CMK (cell line): ENCODE measurements at regions not wholly inside any gene's neighbourhood (a gene's known extent, or its start where the extent isn't known, plus 50 kb on each side); places are given as distances from the start of the nearest gene placed in this dataset.
"Not testable (repeated sequence)": the region's sequence is repeated elsewhere in the genome, so short reads cannot be mapped to it uniquely, and the experiment has no call there.

Experiments
- DNase-seq: peaks from one replicate; pipeline ENCODE4 v3.0.0-alpha.2; 2010; ENCODE audit warnings: low read depth

DNA sequence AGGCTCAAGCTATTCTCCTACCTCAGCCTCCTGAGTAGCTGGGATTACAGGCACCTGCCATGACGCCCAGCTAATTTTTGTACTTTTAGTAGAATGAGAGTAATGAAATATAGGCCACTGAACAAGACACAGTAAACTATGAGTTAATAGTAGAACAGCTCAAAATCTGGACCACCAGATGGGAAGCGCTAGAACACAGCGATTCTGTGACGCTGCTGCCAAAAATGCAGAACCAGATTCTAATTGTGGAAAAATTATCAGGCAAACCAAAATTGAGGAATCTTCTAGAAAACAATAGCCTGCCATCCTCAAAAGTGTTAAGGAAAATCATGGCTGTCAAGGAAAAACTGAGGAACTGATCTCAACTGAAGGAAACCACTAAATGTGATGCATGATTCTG lies 111.4 kb upstream of the TIAM1 start:
- DNase-seq, result no peak

DNA sequence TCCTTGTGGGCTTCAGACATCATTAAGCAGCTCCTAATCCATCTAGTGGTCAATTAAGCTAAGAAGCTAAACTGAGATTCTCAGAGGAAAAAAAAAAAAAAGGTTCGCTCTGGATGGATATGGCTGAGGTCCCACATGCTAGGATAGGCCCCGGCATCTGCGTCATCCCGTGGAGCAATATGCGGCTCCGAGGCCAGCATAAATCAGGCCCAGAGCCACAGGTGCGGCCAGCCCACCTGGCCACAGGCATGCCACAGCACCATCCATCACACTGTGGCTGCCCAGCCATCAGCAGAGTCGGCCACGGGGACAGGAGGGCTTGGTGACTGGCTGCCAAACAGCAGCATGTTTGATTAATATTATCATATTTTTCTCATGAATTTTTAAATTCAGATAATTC lies 106.9 kb upstream of the TIAM1 start:
- no peak for DNase-seq

DNA sequence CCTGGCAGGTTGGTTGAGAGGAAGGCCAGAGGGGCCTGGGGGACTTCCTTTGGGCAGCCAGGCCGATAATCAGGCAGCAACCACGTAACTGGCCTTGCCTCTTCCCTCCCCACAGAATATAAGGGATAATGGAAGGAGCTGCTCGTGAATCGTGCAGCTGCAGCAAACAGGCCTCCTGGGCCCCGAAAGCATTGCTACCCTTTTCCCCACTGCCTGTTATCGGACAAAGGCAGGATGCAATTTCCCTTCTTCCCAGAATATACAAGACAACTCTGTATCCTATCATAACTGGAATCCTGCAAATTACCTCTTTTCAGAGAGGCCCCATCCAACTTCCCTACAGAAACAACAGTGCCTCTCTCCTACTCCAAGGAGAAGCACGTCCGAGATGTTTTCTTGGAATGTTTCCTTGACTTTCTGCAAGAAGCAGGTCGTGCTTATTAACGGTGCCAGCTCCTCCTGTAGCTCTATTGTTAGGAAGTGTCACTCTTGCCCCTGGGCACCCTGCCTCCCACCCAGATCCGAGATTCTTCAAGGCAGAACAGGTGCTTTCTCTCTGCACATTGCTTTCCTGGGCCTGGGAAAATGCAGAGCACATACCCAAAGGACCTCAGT lies 106.0 kb upstream of the TIAM1 start:
- no peak for DNase-seq

DNA sequence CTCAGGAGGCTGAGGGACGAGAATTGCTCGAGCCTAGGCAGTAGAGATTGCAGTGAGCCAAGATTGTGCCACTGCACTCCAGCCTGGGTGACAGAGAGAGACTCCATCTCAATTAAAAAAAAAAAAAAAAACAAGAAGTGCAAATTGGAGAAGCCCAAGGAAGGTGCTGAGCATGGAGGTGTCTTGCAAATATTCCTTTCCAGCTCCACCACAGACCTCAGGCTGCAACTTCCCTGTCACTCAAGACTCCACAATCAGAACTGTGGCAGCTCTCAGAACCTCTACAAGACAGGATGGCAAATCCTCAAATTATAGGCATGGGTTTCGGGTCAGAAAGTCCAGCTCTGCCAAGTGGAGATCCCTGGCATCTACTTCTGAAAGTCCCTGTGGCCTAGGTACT lies 104.4 kb upstream of the TIAM1 start:
- DNase-seq, result no peak

DNA sequence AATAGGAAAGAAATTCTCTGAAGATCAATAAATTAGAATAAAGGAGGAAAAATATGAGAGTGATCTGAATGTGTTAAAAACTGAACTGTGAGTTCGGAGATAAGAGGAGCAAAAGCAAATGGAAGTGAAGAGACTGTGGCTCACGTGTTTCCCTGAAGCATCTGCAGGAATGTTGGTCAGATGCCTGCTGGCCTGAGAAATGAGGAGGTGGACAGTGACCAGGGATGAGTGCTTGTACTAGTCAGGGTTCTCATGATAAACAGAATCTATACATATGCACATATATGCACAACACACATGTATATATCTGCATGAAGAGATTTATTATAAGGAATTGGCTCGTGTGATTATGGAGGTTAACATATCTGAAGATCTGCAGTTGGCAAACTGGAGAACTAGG lies 103.4 kb upstream of the TIAM1 start:
- no peak for DNase-seq

DNA sequence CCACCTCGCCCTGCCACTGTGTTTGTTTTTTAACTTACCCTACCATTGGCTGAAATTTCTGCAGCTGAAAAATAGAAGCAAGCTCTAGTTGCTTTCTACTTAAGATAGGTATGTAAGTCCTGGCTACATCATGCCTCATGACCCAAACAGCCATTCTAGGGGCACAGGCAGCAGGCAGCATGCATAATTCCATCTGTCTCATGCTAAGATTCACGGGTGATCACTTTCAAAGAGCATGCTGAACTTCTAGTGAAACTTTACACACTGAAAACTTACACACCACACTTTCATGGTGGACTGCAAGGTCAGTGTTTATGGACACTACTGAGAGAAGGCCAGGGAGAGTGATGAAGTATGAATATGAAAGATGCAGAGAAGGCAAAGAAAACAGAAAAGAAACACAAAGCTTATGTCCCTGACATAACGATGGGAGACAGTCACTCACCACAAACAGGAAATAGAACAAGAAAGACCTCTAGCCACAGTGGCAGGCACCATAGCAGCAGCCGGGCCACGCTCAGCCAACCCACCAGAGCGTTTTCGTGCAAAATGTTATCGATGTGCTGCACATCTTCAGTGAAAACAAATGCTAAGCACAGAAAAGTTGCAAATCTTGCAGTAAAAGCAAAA lies 102.3 kb upstream of the TIAM1 start:
- DNase-seq, result no peak

DNA sequence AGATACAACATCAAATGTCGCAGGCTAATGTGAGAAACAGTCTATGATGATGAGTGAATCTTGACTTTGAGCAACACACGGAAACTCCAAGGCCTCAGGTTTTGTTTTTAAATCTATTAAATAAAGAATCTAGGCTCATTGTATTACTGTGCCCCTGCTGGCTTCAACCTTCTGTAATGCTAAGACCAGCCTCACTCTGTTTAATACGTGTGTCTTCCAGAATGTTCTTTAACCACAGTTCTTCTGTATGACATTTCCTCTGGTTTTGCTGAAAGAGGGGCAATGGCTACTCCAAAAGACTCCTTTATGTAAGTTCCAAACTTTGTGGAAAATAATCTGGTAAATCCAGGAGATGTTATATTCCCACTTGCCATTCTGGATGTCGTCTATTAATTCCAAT lies 101.1 kb upstream of the TIAM1 start:
- no peak for DNase-seq

DNA sequence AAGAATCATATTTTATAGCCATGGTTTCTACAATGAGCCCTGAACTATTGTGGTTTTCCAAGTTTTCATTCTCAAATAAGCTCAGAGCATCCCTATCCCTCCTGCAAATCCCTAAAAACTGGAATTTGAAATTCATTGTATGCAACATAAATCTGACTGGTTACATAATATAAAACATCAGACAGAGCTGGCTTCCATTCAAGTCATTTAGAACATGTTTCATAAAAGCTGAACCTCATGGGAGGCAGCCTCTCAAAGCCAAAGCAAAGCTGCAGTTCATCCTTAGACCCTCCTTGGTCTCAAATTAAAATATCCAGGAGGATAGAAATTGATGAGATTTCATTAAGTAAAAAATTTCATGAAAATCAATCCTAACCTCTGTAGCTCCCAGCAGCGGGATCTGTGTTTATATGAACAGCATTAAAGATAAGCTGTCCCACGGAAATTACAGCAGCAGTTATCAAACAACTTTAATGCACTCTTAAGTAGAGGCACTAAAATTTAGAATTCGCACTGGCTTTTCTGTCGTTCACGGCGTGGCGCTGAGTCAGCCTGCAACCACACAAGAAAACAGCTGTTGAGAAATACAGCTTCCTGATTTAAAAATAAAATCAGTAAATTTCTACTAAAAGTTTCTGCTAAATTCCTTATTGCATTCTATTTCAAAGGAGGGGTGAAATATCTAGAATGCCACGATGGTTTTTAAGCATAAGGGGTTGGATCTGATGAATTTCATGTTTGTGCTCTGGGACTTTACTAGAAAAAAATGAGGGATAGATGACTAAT lies 99.9 kb upstream of the TIAM1 start:
- no peak for DNase-seq

DNA sequence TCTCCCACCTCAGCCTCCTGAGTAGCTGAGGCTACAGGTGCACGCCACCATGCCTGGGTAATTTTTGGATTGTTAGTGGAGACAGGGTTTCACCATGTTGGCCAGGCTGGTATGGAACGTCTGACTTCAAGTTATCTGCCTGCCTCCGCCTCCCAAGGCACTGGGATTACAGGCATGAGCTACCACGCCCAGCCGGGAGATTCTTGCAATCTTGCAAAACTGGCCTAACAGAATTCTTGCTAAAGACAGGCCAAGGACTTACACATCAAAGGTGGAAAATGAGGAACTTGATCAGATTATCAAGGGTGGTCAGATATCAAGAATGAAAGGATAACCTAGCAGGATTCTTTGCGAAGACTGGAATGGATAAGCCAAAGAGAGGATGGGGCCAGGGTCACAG lies 98.3 kb upstream of the TIAM1 start:
- DNase-seq, result no peak

DNA sequence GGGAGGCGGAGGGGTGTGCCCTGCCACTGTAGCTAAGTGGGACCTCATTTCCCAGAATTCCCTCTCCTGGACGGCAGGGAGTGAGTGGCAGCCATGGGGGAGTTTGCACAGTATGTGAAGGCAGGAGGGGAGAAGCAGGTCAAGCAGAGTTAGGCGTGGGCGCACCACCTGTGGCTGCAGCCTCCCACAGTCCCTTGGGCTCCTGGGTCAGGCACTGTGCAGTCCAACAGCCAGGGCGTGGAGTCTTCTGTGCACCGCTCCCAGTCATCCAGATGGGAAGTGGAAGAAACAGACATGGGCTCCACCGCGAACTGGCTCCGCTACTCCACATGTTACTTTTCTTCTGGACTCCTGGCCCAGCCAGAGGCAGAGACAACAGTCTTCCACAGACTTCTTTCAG lies 85.4 kb upstream of the TIAM1 start:
- no peak for DNase-seq

DNA sequence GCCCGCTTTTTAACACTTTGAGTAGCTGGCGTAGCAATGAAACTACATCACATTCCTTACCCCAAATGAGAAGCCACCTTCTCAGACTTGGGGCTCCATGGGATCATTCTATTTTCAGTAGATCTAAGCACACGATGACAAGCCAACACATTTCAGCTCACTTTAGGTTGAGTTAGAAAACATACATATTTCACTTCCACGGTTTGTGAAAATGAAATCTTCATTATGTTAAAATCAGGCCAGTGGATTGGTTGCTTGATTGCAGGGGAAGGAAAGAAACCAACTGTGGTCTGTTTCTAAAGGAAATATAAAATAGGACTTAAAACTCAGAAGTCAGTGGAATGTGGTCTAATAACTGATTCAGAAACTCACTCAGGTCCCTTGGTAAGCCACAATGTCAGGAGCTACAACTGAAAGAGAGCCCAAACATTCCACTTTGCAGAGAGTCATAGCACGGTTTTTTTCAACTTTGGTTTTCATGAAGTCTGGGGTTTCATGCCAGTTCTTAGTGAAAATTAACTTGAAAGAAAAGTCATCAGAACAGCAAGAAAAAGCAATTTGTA lies 82.3 kb upstream of the TIAM1 start:
- no peak for DNase-seq

DNA sequence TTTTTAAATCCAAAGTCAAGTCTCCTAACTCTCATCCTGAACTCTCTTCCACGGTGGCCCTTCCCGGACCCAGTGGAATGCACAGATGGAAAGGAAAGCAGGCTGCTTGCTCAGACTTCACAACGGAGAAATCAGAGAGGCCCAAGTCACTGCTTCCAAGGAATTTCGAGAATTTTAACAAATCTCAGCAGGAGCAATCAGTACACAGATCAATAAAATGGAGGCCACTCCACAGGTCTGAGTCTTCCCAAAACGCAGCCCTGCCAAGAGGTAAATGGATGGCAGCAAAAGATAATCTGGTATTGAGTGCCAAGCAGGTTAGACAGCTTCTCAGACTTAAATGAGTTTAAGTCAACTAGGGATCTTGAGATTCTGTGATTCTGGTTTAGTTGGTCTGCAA lies 81.1 kb upstream of the TIAM1 start:
- DNase-seq, result no peak

DNA sequence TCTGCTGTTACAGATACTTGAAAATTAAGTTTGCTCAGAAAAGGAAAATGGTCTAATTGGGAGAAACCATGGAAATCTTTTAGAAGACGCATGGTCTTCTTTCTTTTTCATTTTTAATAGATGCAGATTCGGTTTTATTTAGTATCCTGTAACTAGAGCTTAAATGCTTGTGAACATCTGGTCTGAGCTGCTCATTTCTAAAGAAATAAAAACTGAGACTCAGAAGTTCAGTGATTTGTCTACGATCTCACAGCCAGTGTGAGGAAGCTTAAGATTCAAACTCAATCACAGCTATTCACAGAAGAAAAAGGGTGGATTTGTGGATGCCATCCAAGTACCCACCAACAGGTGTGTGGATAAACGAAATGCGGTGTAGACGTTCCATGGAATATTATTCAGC lies 80.0 kb upstream of the TIAM1 start:
- DNase-seq, result no peak

DNA sequence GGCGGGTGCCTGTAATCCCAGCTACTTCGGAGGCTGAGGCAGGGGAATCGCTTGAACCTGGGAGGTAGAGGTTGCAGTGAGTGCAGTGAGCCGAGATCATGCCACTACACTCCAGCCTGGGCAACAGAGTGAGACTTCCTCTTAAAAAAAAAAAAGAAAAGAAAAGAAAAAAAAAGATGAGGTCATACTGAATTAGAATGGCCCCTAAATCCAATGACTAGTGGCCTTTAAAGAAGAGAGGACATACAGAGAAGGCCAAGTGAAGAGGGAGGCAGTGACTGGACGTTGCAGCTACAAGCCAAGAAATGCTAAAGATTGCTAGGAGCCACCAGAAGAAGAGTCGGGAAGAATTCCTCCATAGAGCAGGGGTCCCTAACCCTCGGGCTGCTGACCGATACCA lies 76.9 kb upstream of the TIAM1 start:
- no peak for DNase-seq

DNA sequence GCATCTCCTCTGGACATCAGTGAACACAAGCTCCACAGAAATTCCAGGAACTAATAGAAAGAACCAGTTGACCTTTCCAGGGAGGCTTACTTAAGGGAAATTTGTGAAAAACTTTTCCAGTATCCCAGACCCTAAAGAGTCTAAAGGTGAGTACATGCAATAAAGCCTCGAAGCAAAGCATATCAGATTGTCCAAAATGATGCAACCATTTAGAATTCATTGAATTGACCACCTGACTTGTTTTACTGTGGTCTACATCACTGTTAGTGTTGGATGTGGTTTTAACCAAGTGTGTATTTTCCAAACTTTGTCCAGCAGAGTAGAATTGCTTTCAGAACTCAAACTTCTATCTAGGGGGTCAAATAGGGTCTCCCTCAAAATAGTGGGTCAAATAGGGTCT lies 76.3 kb upstream of the TIAM1 start:
- DNase-seq, result no peak

DNA sequence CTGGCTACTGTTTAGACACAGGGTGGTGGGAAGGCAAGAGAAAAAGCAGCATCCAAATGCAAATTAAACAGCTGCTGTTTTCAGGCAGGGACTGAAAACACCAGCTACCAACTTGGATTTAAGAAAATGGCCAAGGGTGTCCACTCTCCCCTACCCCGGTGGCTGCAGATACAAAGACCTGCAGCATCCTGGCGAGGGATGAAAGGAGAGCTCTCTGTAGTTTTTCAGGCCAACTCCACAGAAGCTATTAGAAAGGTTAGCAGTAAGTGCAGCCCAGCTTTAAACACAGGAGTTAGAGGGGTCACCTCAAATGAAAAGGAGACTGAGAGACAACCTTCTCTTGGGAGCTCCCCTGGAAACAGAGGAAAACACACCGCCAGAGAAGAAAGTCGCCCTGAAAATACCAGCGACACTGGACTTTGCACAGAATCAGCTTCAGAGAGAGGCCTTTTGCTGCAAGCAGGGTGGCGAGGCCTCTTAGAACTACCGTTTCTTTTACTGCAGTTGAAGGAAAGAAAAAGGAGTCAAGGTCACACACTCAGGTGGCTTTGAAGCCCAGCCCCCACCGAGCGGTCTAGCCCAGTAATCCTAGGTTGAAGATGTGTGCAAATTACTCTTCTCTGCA lies 74.4 kb upstream of the TIAM1 start:
- no peak for DNase-seq

DNA sequence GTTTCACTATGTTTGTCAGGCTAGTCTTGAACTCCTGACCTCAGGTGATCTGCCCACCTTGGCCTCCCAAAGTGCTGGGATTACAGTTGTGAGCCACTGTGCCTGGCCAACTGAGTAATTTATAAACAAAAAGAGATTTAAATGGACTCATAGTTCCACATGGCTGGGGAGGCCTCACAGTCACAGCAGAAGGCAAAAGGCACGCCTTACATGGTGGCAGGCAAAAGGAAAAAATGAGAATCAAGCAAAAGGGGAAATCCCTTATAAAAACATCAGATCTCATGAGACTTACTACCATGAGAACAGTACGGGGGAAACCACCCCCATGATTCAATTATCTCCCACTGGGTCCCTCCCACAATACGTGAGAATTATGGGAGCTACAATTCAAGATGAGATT lies 73.2 kb upstream of the TIAM1 start:
- DNase-seq, result not testable (repeated sequence)

DNA sequence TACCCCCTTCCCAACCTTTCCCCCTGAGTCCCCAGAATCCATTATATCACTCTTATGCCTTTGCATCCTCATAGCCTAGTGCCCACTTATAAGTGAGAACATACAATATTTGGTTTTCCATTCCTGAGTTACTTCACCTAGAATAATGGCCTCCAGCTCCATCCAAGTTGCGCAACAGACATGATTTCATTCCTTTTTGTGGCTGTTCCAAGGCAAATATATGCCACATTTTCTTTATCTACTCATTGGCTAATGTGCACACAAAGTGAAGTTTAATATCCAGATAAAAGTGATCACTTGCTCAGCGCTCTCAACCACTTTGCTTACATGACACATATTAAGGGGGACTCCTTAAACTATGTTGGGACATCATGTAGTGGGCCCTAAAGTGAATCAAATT lies 72.4 kb upstream of the TIAM1 start:
- DNase-seq, result no peak

DNA sequence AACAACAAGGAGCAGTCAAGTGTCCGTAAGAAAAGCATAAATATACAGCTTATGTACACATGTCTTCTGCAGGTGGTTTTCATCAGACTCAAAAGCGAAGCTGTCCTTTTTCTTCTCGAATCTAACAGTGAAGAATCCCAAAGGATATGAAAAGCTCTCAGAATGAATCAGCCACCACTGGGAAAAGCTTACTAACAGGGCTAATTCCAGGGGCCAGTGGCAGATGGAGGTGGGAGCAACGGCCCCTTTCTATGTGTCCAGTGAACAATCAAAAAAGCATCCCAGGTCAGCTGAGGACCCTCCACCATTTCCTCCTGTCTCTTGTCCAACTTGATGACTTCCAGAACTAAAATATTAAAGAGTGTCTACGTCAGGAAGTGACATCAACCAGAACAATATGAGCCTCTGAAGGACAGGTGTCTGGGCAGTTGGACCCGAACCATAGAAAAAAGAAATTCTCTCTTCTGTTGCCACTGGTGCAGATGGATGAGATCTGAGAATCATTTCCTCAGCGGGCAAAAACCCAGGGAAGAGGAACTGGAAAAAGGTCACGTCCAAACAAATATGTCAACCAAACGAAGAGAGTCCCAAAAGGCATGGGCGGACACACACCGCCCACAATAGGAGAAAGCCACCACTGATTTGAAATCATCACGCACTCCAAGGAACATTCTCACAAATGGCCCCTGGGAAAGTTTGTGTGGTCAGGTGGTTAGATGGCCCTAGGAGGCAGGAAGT lies 70.4 kb upstream of the TIAM1 start:
- DNase-seq, result no peak

DNA sequence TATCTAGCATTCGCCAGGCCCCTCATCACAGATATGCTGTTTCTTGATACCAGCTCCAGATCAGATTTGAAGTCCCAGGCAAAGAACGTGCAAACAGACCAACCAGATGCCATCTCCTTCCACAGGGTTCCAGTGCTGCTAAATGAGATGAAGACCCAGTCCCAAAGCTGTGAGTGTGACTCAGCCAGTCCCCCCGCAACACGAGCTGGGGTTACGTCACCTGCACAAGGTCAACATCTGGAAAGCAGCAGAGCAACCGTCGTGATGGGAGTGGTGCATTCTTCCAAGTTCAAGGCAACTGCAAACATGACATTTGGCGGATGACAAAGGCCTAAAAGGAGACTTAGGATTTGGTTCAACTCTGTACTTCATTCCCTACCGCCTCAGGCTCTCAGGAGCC lies 69.6 kb upstream of the TIAM1 start:
- no peak for DNase-seq

DNA sequence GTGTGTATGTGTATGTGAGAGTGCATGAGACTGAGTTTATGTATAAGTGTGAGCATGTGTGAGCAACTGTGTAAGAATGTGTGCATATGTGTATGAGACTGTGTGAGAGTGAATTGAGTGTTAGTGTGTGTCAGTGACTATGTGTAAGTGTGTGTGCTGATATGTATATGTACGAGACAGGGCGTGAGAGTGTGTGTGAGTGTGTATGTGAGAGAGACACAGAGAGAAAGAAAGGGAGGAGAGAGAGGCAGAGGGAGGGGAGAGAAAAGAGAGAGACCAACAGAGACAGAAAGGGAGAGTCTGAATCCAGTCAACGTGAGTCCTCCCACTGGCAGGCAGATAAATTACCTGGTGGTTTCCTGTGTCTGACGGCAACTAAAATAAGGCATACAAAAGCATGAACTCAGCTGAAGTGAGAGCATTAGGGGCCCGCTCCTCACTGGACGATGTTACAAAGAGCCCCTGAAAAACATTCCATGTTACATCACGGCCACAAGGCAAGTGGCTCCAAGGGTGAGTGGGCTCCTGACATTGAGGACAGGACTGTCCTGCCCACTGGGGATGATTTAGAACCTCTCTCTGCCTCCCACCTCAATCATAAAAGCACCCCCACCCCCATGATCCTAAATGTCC lies 66.6 kb upstream of the TIAM1 start:
- DNase-seq, result no peak
